ENCODE measurements at regions not wholly inside any gene's neighbourhood (a gene's known extent, or its start where the extent isn't known, plus 50 kb on each side); places are given as distances from the start of the nearest gene placed in this dataset.

DNA sequence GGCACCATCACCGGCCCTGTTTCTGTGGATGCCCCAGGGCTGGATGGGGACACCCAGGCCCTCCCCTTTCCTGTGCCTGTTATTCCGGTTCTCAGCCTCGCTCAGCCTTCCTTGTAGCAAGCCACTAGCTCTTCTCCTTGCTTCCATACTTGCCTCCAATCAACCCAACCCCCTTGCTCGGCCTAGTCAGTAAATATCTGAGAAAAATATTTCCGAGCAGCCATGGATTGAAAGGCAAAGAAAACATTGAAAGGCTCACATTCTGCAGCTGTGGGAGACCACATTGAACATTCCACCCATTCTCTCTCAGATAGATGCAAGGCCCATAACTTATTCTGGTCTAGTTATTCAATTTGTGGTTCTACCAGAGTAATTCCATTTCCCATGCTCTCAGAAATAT lies 114.9 kb downstream of the SPP2 start:
- TF ChIP-seq, protein P1, sequence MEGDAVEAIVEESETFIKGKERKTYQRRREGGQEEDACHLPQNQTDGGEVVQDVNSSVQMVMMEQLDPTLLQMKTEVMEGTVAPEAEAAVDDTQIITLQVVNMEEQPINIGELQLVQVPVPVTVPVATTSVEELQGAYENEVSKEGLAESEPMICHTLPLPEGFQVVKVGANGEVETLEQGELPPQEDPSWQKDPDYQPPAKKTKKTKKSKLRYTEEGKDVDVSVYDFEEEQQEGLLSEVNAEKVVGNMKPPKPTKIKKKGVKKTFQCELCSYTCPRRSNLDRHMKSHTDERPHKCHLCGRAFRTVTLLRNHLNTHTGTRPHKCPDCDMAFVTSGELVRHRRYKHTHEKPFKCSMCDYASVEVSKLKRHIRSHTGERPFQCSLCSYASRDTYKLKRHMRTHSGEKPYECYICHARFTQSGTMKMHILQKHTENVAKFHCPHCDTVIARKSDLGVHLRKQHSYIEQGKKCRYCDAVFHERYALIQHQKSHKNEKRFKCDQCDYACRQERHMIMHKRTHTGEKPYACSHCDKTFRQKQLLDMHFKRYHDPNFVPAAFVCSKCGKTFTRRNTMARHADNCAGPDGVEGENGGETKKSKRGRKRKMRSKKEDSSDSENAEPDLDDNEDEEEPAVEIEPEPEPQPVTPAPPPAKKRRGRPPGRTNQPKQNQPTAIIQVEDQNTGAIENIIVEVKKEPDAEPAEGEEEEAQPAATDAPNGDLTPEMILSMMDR (IDR thresholded peaks at IDR 0.05) = no peak
- TF ChIP-seq POLR2A (IDR thresholded peaks at IDR 0.05) = no peak
